ENCODE measurements at regions not wholly inside any gene's neighbourhood (a gene's known extent, or its start where the extent isn't known, plus 50 kb on each side); places are given as distances from the start of the nearest gene placed in this dataset.
"Not testable (repeated sequence)": the region's sequence is repeated elsewhere in the genome, so short reads cannot be mapped to it uniquely, and the experiment has no call there.

DNA sequence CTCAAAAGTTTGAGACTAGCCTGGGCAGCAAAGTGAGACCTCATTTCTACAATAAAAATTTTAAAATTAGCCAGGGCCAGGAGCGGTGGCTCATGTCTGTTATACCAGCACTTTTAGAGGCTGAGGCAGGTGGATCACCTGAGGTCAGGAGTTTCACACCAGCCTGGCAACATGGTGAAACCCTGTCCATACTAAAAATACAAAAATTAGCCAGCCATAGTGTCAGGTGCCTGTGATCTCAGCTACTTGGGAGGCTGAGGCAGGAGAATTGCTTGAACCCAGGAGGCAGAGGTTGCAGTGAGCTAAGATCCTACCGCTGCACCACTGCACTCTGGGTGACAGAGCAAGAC is 85.1 kb upstream of the MAP4 start:
- DNase-seq = not testable (repeated sequence)

DNA sequence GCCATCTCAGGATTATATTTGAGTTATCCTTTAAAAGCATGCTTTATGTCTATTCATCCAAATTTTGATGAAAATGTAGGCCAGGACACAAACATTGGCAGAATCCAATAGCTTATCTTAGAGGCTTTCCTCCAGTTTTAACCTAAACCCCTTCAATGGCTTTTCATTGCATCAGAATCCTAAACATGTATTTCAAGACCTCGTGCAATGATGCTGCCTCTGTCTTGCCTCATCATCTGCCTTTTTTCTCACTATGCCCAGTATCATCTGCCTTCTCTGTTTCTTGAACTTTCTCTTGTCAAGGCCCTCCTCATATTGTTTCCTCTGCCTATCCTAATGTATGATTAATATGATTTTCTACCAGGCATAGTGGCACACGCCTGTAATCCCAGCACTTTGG is 76.1 kb upstream of the MAP4 start:
- no peak for DNase-seq

DNA sequence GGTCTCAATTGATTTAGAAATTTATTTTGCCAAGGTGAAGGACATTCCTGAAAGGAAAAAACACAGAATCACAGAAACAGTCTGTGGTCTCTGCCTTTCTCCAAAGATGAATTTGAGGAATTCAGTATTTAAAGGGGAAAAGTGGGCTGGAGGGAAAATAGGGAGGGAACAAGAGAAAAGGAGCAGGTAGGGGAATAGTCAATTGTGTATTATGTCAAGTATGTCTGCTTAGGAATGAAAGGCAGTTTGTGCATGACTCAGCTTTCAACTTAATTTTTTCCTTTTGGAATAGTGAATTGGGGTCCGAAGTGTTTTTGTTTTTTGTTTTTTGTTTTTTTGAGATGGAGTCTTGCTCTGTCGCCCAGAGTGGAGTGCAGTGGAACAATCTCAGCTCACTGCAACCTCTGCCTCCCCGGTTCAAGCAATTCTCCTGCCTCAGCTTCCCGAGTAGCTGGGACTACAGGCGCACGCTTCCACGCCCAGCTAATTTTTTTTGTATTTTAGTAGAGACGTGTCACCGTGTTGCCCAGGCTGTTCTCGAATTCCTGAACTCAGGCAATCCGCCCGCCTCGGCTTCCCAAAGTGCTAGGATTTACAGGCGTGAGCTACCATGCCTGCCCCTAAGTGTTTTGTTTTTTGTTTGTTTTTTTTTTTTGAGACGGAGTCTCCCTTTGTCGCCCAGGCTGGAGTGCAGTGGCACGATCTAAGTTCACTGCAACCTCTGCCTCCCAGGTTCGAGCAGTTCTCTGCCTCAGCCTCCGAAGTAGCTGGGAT is 74.1 kb upstream of the MAP4 start:
- DNase-seq = no peak

DNA sequence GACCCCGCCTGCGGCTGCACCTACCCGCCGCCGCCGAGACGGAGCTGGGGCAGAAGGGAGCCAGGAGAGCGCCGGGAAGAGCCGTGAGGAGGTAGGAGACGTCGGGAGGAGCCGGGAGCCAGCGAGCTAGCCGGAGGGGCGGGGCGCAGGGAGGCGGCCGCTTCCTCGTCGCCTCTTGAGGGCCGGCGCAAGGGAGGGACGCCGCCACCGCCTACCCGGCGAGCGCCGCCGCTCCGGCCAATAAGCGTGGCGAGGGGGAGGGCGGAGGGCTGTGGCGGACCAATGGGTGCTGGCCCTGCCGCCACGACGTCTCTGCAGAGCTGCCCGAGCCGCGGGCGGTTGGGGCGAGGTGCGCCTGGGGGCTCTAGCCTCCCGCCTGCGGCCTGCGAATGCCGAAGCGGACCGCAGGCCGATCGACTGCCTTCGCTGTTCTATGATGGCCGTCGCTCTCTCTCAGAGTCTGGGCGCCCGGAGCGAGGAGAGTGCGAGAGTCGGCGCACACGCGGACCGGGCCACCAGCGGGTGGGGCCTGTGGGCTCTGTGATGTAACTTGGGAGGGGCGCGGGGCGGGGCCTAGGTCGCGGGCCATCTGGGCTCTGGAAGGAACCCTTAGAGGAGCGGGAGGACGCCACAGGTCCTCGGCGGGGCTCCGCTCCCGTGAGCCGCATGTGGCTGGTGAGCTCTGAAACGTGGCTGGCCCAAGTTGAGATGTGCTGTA is 72.7 kb upstream of the MAP4 start:
- DNase-seq = peak; percentile 96

DNA sequence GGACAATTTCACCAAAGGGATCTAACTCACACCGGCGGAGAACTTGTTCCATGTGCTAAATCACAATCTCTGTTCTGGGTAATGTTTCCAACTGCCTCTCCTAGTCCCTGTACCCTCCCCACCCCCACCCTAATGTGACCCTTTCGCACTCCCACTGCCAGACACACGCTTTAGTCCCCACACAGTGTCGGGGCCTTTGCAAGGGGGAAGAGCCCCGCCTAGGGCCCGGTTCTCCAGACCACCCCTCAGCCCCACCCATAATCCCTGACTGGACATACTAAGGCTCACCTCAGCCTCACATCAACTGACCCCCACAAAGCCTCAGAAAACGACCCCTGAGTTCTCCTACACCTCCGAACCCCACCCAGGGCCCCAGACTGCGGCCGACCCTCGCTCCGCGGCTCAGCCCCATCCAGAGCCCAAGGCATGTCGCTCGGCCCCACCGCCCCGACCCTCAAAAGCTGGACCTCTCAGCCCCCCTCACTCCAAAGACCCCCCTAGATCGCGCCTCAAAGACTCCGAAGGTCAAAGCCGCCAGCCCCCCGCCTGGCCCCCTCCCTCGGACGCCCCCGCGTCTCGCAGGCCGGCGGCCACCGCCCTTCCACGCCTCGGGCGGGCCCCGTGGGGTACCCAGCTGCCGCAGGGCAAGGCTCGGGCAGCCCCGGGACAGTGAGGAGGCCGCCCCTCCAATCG is 72.0 kb upstream of the MAP4 start:
- no peak for DNase-seq

DNA sequence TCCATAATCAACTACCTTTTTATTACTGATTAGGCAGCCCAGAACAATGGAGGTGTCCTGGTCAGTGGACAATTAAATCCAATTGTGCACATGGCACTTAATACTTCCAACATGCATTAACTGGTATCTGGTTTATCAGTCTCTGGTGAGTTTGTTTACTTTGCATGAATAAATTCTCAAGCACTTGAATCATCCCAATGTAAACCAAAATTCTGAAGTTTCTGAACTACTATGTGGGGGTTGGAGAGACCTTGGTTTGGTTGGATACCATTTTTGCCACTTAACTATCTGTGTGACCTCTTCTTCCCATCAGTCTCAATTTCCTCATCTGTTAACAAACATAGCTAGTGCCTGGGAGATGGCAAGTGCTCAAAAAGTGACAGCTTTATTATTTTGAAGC is 70.5 kb upstream of the MAP4 start:
- DNase-seq = no peak

DNA sequence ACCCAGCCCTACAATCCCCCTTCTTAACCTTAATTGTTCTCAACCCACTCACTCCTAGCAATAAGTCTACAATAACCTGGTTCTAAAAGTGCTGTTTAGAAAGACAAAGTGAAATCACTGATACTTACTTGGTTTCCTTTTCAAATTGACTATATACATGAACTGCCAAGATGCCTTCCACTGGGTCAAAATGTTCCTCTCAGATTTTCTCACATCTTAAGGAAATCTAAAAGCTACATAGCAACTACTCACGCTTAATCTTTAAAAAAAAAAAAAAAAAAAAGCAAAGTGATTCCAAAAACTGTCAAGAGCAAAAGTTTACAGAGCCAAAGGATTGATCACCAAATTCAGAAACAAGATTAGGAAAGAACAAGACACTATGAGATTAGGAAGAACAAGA is 68.7 kb upstream of the MAP4 start:
- no peak for DNase-seq

DNA sequence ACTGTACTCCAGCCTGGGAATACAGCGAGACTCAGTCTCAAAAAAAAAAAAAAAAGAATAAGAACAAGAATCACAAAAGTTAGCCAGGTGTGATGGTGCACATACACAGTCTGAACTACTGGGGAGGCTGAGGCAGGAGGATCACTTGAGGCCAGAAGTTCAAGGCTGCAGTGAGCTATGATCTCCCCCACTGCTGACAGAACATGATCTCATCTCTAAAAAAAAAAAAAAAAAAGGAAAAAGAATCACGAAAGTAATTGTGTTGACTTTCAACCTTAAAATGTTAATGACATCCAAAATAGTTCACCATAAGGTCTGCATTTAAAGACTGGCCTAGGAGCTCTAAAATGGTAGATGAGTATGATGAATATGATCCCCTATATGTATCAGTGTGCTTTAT is 68.0 kb upstream of the MAP4 start:
- DNase-seq = no peak

DNA sequence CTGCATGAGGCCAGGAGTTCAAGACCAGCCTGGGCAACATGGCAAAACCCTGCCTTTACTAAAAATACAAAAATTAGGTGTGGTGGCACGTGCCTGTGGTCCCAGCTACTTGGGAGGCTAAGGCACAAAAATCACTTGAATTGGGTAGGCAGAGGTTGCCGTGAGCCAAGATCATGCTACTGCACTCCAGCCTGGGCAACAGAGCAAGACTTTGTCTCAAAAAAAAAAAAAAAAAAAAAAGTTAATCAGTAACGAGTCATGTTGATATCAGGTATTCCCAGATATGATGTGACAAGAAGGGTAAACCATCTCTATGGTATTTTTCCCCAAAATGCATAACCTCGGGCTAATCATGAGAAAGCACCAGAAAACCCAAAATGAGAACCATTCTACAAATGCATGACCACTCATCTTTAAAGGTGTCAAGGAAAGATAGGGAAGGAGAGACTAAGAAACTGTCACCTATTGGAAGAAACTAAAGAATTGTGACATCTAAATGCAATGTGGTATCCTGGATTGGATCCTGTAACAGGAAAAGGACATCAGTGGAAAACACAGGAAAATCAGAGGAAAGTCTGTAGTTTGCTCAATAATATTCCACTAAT is 66.5 kb upstream of the MAP4 start:
- no peak for DNase-seq

DNA sequence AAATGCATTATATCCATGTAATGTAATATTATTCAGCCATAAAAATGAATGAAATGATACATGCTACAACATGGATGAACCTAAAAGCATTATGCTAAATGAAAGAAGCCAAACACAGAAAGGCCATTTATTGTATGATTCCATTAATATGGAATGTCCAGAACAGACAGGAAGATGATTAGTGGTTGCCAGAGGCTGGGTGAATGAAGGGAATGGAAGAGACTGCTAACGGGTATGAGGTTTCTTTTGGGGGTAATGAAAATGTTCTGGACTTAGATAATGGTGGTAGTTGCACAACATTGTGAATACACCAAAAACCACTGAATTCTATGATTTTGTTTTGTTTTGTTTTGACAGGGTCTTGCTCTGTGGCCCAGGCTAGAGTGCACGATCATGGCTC is 61.6 kb upstream of the MAP4 start:
- no peak for DNase-seq

DNA sequence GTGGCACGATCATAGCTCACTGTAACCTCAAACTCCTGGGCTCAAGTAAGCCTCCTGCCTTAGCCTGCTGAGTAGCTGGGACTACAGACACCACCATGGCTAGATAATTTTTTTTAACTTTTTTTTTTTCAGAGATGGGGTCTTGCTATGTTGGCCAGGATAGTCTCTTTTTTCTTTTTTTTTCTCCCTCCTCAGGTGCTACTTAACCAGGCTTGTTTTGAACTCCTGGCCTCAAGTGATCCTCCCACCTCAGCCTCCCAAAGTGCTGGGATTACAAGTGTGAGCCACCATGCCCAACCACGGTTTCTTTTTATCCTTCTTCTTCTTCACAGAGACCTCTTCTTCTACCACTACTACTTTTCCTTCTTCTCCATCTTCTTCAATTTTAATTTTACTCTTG is 53.8 kb upstream of the MAP4 start:
- DNase-seq = no peak

DNA sequence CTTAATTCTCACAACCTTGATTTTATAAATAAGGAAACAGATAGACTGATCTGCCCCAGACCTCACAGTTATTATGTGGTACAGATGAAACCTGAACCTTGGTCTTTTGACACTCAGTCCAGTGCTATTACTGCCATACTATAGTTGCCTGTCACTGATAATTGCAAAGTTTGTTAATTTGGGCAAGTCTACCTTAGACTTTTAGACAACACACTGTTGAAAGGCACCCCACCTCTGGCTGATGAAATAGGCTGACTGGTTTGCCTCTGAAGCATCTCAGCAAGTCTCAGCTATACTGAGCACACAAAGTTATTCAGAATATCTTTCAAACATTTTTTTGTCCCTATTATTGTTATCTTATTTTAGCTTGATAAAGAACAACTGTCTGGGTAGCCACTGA is 53.1 kb upstream of the MAP4 start:
- DNase-seq = no peak

DNA sequence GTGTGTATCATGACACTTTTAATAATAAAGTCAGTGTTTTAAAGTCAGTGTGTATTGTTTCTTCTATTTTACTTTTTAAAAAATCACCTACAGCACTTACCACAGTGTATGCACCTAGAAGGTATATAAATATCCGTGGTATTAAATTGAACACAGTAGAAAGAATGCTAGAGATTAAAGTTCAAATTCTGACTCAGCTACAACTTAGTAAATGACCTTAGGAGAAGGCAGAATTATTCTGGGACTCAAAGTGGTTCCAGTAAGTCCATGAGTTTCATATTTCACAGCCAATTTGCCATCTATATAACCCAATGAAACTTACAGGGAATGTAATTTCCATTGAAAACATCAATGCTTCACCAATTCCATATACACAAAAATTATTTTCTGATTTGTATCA is 52.7 kb upstream of the MAP4 start:
- DNase-seq = no peak

DNA sequence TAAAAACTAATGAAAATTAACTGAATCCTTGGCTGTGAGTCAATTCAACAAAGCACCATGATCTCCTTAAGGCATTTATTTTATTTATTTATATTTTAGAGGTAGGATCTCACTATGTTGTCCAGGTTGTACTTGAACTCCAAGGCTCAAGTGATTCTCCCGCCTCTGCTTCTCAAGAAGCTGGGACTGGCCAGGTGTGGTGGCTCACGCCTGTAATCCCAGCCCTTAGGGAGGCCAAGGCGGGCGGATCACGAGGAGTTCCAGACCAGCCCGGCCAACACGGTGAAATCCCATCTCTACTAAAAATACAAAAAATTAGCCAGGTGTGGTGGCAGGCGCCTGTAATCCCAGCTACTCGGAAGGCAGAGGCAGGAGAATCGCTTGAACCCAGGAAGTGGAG is 52.1 kb upstream of the MAP4 start:
- DNase-seq = not testable (repeated sequence)

DNA sequence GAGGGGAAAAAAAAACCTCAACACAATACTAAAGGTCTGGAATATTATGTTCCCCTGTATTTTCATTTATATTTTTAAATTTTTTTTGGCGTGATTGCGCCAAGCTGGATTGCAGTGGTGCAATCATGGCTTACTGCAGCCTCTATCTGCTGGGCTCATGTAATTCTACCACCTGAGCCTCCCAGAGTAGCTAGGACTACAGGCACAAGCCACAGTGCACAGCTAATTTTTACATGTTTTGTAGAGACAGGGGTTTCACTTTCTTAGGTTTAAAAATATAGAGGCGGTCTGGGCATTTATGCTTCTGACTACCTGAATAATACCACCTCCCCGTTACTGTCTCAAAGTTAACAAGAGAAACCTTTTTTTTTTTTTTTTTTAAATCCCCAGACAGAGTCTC is 51.1 kb upstream of the MAP4 start:
- no peak for DNase-seq
